Pancreas (tissue), 10 donors: ENCODE measurements at regions not wholly inside any gene's neighbourhood (a gene's known extent, or its start where the extent isn't known, plus 50 kb on each side); places are given as distances from the start of the nearest gene placed in this dataset.

Experiments
- ATAC-seq, 4 donors: fragments of 200-7000 bp; cut with Tn5 transposase; one replicate each; pipeline versions ENCODE4 v1.8.0 to v1.9.1; 2020; ENCODE audit warnings: mild to moderate bottlenecking in 4 of 4, moderate library complexity in 4 of 4
- DNase-seq, 6 donors: peaks; one replicate each; pipeline ENCODE4 v3.0.0-alpha.2; 2020
- FAIRE-seq: peaks from 2 replicates; lab custom pipeline; 2012; peaks lifted over from hg19 to GRCh38; lab: Jason Lieb, UNC
- H3K27ac ChIP-seq, 4 donors: fragments of 200-600 bp; sonication (generic); 1 replicate in 3 of 4; 2 replicates in 1 of 4; pipeline versions ENCODE4 v1.5.0 to v1.8.0; 2020
- H3K27me3 ChIP-seq, 4 donors: fragments of 200-600 bp; one replicate each; pipeline ENCODE4 v1.8.0; 2021
- H3K36me3 ChIP-seq, 3 donors: fragments of 200-600 bp; sonication (generic) in 1 of 3; one replicate each; pipeline versions ENCODE4 v1.5.0 to v1.8.0; 2020 to 2021
- H3K4me1 ChIP-seq, 3 donors: fragments of 200-600 bp; one replicate each; pipeline ENCODE4 v1.8.0; 2021
- H3K4me3 ChIP-seq, 4 donors: fragments of 200-600 bp; sonication (generic) in 2 of 4; one replicate each; pipeline versions ENCODE4 v1.5.0 to v1.8.0; 2020 to 2021
- H3K9me3 ChIP-seq, 4 donors: fragments of 200-600 bp; one replicate each; pipeline ENCODE4 v1.8.0; 2021
- WGBS, 2 donors: extraction: QIAGEN DNeasy Blood & Tissue Kit; methylation state at CpG; one replicate each; pipeline ENCODE4 v1.1.7; 2013; 5-methylcytosine and 5-hydroxymethylcytosine counted together
- intact Hi-C, 3 donors: fragments of 100-400 bp; cut with DNase I; formaldehyde crosslinking; loops; one replicate each; pipeline versions ENCODE4 v1.11.1 to v1.14.2; 2022
- TF ChIP-seq, protein P1 (sequence below), 4 donors: fragments of 200-600 bp; sonication (generic) in 3 of 4; IDR thresholded peaks; one replicate each; pipeline versions ENCODE4 v1.5.0 to v1.8.0; 2021; ENCODE audit warnings: antibody characterized with exemption in 4 of 4
- donor health status: healthy with polysubstance abuse.
- donor health status: DM: no; HTN: no; CAD: no; lungs with moderate emphysema.
- donor health status: DM: no; HTN: no; CAD: no.
- donor health status: control.
- donor health status: control.
- donor health status: Bipolar disorder and iron deficiency.
- donor health status: DM: yes; HTN: yes; CAD: no.
- donor health status: DM: no; HTN: no; CAD: no.
- donor health status: DM: no; HTN: no; CAD: no.
- donor health status: DM: yes; HTN: yes; CAD: no.

DNA sequence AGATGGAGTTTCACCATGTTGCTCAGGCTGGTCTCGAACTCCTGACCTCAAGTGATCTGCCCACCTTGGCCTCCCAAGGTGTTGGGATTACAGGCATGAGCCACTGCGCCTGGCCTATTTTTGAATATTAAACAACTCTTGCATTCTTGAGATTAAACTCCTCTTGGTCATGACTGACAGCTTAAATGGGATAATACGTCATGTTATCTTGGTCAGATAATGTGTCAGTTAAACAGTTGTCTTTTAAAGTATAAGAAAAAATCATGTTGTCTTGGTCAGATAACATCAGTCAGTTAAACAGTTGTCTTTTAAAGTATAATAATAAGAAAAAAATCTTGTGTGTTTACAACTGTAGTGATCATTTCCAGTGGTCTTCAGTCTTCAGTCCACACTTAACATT is 73.6 kb upstream of the SYPL1 start:
- DNase-seq (no peak), FAIRE-seq (no peak), ATAC-seq (no peak)
- 72 to 74% methylated on average over 3 of the region's 3 CpGs for WGBS, 2 donors
- TF ChIP-seq, protein P1, sequence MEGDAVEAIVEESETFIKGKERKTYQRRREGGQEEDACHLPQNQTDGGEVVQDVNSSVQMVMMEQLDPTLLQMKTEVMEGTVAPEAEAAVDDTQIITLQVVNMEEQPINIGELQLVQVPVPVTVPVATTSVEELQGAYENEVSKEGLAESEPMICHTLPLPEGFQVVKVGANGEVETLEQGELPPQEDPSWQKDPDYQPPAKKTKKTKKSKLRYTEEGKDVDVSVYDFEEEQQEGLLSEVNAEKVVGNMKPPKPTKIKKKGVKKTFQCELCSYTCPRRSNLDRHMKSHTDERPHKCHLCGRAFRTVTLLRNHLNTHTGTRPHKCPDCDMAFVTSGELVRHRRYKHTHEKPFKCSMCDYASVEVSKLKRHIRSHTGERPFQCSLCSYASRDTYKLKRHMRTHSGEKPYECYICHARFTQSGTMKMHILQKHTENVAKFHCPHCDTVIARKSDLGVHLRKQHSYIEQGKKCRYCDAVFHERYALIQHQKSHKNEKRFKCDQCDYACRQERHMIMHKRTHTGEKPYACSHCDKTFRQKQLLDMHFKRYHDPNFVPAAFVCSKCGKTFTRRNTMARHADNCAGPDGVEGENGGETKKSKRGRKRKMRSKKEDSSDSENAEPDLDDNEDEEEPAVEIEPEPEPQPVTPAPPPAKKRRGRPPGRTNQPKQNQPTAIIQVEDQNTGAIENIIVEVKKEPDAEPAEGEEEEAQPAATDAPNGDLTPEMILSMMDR (IDR thresholded peaks at IDR 0.05) = no peak
- Histone ChIP-seq H3K4me3 (no peak overlapping the region), H3K9me3 (no peaks in the 10 kb centered on the region), H3K4me1 (no peaks in the 10 kb centered on the region), H3K27me3 (no peaks in the 10 kb centered on the region), H3K27ac (no peak overlapping the region), H3K36me3 (no peaks in the 10 kb centered on the region)
- intact Hi-C loops = no loop called here

DNA sequence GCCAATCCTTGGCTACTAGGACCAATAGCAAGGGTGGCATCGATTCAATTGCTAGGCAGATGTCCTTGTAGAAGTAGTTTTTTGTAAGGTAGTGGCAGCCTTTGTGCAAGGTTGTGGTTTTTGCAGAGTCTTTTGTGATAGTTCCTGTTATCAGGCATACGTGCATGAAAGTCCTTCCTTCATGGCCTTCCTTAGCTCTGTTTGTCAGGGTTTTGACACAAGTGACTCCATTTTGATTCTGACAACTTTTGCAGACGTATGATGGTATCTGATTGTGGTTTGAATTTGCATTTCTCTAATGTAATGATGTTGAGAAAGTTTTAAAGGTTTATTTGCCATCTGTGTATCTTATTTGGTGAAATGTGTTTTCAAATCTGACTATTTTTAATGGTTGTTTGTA is 71.8 kb upstream of the SYPL1 start:
- no peak for DNase-seq
- Histone ChIP-seq H3K36me3 (no peaks in the 10 kb centered on the region), H3K9me3 (no peaks in the 10 kb centered on the region), H3K27me3 (no peaks in the 10 kb centered on the region), H3K27ac (no peak overlapping the region), H3K4me1 (peaks cover 0 to 5% (median 0%) of the 10 kb centered on the region in 3 donors), H3K4me3 (no peak overlapping the region)
- TF ChIP-seq, protein P1 (IDR thresholded peaks at IDR 0.05) = no peak
- FAIRE-seq = no peak
- intact Hi-C loops = no loop called here
- 75 to 85% methylated on average over 3 of the region's 3 CpGs for WGBS, 2 donors
- ATAC-seq = no peak

DNA sequence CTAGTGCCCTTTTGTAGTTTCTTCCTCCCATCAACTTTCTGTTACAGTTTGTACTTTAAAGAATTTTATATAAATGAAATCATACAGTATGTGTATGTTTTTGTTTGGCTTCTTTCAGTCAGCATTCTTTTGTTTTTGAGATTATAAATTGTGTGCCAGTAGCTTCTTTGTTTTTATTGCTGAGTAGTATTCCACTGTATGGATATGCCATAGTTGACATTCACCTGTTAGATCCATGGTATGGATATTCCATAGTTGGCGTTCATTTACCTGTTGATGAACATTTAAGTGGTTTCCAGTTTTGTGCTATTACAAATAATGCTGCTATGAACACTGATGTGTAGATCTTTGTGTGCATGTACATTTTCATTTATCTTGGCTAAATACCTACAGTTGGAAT is 70.8 kb upstream of the SYPL1 start:
- no peaks in the 10 kb centered on the region for H3K9me3 ChIP-seq
- no peak overlapping the region for H3K27ac ChIP-seq
- FAIRE-seq (no peak), DNase-seq (no peak), ATAC-seq (no peak)
- no peaks in the 10 kb centered on the region for H3K27me3 ChIP-seq
- no peaks in the 10 kb centered on the region for H3K36me3 ChIP-seq
- no peak overlapping the region for H3K4me3 ChIP-seq
- H3K4me1 ChIP-seq = peaks cover 0 to 5% (median 0%) of the 10 kb centered on the region in 3 donors
- intact Hi-C loops = no loop called here
- TF ChIP-seq, protein P1 (IDR thresholded peaks at IDR 0.05) = no peak
- 95 to 100% methylated on average over 1 of the region's 1 CpG for WGBS, 2 donors

DNA sequence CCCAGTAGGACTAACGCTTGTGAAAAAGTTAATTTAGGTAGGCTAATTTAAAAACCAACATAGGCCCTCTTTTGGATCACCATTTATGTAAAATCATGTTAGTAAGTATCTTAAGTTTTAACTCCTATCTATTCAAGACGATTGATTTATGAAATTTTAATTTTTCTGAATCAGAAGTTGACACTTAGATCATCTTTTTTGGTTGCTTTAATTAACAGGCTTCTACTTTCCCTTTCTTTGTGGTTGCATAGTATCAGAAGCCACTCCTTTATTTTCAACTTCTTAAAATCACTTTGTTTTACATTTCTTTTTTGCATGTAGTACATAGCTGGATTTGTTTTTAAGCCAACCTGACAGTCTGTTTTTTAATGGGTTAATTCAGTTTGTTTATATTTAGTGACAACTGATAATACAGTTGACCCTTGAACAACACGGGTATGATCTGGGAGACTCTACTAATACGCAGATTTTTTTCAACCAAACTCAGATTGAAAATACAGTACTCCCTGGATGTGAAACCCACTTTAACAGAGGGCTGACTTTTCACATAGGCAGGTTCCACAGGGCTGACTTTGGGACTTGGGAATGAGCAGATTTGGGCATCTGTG is 69.7 kb upstream of the SYPL1 start:
- intact Hi-C loops = no loop called here
- peaks cover 0 to 5% (median 0%) of the 10 kb centered on the region in 3 donors for H3K4me1 ChIP-seq
- ATAC-seq (no peak), FAIRE-seq (no peak), DNase-seq (no peak)
- 48 to 55% methylated on average over 4 of the region's 4 CpGs for WGBS, 2 donors
- no peak overlapping the region for H3K4me3 ChIP-seq
- no peaks in the 10 kb centered on the region for H3K36me3 ChIP-seq
- no peaks in the 10 kb centered on the region for H3K27me3 ChIP-seq
- H3K9me3 ChIP-seq = no peaks in the 10 kb centered on the region
- no peak overlapping the region for H3K27ac ChIP-seq
- TF ChIP-seq, protein P1 (IDR thresholded peaks at IDR 0.05) = no peak

DNA sequence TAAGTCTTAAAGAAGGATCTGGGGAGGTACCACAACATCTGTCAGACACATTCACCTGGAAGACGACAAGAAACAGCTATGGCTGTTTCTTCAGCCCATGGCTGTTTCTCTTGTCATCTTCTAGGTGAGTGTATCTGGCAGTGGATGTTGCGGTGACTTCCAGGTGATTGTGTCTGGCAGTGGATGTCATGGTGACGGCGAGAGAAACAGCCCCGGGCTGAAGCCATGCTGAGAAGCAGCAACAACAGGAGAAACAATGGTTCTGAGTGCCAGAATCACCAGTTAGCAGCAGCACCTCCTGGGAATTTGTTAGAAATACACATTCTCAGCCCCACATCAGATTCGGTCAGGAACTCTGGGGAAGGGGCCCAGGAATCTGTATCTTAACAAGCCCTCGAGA is 68.6 kb upstream of the SYPL1 start:
- ATAC-seq = no peak
- Histone ChIP-seq H3K27ac (no peak overlapping the region), H3K36me3 (no peaks in the 10 kb centered on the region), H3K4me1 (peaks cover 0 to 5% (median 0%) of the 10 kb centered on the region in 3 donors), H3K4me3 (no peak overlapping the region), H3K9me3 (no peaks in the 10 kb centered on the region), H3K27me3 (no peaks in the 10 kb centered on the region)
- TF ChIP-seq, protein P1 (IDR thresholded peaks at IDR 0.05) = no peak
- DNase-seq = no peak
- WGBS, 2 donors = 91 to 94% methylated on average over 7 of the region's 7 CpGs
- intact Hi-C loops = no loop called here
- FAIRE-seq = no peak
